COLO829 (cell line): ENCODE measurements at regions not wholly inside any gene's neighbourhood (a gene's known extent, or its start where the extent isn't known, plus 50 kb on each side); places are given as distances from the start of the nearest gene placed in this dataset.

ENCODE experiments used
- DNase-seq: peaks from one replicate; pipeline ENCODE4 v3.0.0; 2012; ENCODE audit warnings: low spot score

DNA sequence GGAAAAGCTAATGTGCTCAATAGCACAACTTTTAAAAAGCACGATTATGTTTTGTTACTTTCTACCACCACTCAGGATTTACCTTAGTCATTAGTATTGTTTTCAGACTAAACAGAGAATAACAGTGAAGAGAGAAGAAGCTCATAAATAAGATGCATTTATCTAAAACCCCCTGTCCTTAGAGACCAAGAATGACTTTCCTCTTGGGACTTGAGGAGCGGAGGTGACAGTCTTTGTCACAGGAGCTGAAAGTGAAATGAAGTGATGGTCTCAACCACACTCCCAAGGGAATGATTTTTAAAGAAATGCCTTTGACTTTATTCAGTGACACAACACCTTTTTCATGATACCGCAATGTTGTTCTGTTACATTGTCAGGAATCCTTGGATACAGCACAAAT is 190.6 kb upstream of the NBEA start:
- DNase-seq, result no peak

GRCh38 chr13:34752283-34752960 is 189.6 kb upstream of the NBEA start:
- DNase-seq, result no peak

DNA sequence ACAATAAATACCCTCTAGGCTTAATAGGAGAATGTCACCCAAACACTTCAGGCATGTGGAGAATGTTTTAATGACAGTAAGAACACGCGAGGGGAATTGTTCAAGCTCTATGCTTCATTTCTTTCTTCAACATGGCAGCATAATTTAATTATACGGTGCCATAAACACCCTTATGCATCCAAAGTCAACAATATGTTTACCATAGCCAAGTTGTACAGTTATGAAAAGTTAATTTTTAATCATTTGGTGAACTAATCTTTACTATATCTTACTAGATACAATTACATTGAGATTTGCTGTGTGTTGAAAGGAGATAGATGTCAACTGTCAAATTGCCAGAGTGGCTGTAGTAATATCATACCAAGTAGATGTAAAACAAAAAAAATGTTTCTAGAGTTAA is 185.9 kb upstream of the NBEA start:
- DNase-seq, result no peak

DNA sequence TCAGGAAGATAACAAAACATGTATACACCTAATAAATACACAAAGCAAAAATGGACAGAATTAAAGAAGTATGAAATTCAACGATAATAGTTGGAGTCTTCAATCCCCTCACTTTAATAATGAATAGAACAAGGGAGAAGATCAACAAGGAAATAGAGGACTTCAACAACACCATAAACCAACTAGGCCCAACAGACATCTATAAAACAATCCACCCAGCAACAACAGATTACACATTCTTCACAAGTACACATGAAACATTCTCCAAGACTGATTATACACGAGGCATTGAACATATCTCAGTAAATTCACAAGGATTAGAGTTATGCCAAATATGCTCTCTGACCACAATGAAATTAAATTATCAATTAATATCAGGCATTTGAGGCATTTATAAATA is 185.5 kb upstream of the NBEA start:
- no peak for DNase-seq

- DNase-seq, result no peak
Measured at GRCh38 chr13:34757441-34757840, 184.6 kb upstream of the NBEA start.

GRCh38 chr13:34758628-34759027 is 183.4 kb upstream of the NBEA start:
- DNase-seq, result no peak

- DNase-seq, result no peak
Measured at GRCh38 chr13:34762312-34762711, 179.8 kb upstream of the NBEA start.

DNA sequence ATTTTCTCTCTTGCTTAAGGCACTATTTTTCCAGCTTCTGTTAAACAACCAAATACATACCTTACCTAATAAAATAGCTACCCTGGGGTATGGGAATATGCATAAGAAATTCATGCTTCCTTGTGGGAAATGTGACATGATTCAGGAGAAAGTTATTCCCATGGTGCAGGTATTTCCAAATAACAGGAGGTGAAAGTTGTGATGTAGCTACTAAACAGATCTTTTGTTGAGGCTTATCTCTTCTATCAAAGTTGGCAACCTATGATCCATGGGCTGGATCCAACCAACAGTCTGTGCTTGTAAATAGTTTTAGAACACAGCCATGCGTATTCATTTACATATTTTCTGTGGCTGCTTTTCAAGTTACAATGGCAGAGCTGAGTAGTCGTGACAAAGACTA is 177.8 kb upstream of the NBEA start:
- no peak for DNase-seq

- no peak for DNase-seq
Measured at GRCh38 chr13:34765446-34766180, 176.5 kb upstream of the NBEA start.

- DNase-seq, result no peak
Measured at GRCh38 chr13:34767778-34768177, 174.3 kb upstream of the NBEA start.

DNA sequence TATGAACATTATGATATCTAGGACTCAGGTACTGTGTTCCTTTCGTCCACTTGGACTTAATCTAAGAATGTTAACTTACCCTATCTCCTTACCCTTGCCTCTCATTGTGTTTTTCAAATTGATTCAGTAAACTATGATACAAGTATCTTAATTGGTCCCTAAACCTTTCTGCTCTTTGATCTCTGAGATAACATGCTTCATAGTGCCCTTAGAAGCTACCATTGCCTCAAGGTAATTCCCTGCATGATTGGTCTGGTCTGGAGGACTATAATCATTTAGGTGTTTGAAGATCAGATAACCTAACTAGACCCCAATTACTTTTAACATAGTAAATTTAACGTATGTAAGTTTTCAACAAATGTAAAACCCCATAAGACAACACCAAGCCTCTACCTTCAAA is 169.9 kb upstream of the NBEA start:
- no peak for DNase-seq

- no peak for DNase-seq
Measured at GRCh38 chr13:34772881-34773280, 169.2 kb upstream of the NBEA start.

DNA sequence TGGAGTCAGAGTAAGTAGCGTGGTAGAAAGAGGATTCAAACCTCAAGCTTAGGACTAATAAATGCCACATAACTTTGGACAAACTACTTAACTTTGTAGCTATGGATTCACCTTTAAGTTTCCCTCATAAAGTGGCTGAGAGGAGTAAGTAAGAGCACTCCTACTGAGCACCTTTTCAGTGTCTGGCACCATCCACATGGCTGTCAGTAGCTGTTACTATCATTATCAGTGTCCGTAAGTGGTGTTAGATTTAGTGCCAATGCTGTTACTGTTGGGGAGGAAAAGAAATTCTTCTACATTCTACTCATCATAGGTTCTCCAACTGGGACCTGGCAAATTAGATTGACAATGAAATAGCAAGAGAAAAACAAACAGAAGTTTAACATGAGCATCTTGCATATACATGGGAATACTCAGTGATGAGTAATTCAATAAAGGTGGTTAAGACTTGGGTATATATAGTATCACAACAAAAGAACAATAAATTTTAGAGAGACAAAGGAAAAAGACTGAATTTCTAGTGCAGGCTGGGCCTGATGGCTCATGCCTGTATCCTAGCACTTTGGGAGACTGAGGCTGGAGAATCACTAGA is 165.6 kb upstream of the NBEA start:
- no peak for DNase-seq

- no peak for DNase-seq
Measured at GRCh38 chr13:34777089-34777913, 164.8 kb upstream of the NBEA start.

GRCh38 chr13:34777914-34778303 is 164.2 kb upstream of the NBEA start:
- DNase-seq, result no peak

DNA sequence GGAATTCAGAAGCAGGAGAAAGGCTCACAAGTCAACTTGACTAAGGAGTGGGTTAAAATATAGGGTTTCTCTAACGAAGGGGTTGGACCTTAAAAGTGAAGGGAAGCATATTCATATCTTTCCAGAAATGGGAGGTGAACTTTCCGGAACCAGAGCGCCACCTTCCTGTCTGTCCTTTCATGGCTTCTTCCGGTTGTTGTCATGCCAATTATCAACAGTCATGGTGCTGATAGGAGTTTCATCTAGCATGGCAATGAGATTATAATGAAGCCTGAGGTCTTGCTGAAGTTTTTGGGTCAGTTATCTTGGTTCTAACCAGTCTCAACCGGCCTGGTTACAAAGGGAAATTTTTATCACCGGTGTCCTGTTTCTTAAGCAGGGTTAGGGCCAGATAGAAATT is 162.9 kb upstream of the NBEA start:
- DNase-seq, result no peak

GRCh38 chr13:34793301-34793700 is 148.8 kb upstream of the NBEA start:
- no peak for DNase-seq

GRCh38 chr13:34803756-34804155 is 138.3 kb upstream of the NBEA start:
- no peak for DNase-seq

- no peak for DNase-seq
Measured at GRCh38 chr13:34805347-34805746, 136.7 kb upstream of the NBEA start.

DNA sequence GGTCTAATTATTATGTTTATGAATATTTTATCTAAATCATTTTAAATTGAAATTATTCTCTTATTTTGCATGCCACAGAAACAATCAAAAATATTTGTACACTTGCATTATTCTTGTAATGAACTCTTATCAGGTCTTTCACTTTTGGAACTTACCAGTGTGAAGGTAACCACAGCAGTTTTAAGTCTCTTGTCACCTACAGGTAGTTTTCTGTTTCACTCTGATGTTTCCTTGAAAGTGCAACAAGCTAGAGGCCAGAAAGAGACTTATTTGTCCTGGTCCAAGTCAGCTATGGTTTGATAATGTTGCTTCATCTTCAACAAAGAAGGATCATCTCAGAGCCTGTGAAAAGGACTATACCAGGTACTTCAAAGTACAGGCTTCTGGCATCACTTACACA is 133.4 kb upstream of the NBEA start:
- no peak for DNase-seq

DNA sequence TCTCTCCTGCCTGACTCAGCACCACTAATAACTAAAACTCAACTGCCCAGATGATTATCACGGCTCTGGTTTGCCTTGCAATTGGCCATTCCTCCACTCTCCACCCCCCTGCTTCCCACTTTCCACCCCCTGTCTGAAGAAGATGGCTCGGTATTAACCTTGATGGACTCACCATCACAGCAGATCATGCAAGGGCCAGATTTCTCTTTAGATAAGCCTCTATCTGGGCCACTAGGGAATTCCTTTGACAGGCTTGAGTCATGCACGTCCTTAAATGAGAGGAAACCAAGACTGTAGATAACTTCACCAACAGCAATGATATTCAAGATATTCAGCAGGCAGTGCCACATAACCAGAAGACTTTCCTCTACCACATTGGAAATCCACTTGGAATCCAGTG is 131.1 kb upstream of the NBEA start:
- DNase-seq, result no peak

- no peak for DNase-seq
Measured at GRCh38 chr13:34815526-34815925, 126.5 kb upstream of the NBEA start.
